HG03039 (cell line): ENCODE measurements at regions not wholly inside any gene's neighbourhood (a gene's known extent, or its start where the extent isn't known, plus 50 kb on each side); places are given as distances from the start of the nearest gene placed in this dataset.
A peak's percentile ranks its signal among the peaks of the same experiment; 100 is the strongest.
"Not testable (repeated sequence)": the region's sequence is repeated elsewhere in the genome, so short reads cannot be mapped to it uniquely, and the experiment has no call there.

Source experiments
- ATAC-seq: cut with Tn5 transposase; IDR thresholded peaks from one replicate; pipeline ENCODE4 v1.9.1; 2021; ENCODE audit warnings: mild to moderate bottlenecking, moderate library complexity; ENCODE audit not compliant: unreplicated experiment

DNA sequence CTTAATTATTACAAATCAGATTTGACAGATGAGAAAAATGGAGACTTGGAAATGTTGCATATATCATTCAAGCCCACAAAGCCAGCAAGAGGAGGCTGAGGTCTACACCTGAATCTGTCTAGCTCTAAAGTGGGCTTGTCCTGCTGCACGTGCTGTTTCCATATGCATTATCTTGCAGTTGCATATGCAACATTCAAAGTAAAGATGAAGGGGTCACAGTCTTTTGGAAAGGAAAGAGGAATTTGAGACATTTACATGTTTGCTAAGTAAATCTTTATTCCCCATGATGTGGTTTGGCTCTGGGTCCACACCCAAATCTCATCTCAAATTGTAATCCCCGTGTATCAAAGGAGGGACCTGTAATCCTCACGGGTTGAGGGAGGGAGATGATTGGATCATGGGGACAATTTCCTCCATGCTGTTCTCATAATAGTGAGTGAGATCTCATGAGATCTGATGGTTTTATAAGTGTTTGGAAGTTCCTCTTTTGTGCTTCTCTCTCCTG lies 98.3 kb downstream of the BACH1 start:
- no peak for ATAC-seq

GRCh38 chr21:29403301-29403700 lies 104.6 kb downstream of the BACH1 start:
- ATAC-seq, result no peak

- ATAC-seq, result no peak
Observed at GRCh38 chr21:29403922-29404538, 105.3 kb downstream of the BACH1 start.

DNA sequence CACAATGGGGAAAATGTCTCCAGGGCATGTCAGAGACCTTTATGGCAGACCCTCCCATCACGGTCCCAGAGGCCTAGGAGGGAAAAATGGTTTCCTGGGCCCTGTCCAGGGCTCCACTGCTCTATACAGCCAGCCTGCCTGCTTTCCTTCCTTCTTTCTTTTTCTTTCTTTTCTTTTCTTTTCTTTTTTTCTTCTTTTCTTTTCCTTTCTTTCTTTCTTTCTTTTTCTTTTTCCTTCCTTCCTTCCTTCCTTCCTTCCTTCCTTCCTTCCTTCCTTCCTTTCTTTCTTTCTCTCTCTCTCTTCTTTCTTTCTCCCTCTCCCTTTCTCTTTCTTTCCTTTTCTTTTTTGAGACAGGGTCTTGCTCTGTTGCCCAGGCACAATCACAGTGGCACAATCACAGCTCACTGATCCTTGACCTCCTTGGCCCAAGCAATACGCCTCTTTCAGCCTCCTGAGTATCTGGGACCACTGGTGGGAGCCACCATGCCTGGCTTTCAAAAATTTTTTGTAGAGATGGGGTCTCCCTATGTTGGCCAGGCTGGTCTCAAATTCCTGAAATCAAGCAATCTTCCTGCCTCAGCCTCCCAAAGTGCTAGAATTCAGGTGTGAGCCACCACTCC lies 106.9 kb downstream of the BACH1 start:
- no peak for ATAC-seq

DNA sequence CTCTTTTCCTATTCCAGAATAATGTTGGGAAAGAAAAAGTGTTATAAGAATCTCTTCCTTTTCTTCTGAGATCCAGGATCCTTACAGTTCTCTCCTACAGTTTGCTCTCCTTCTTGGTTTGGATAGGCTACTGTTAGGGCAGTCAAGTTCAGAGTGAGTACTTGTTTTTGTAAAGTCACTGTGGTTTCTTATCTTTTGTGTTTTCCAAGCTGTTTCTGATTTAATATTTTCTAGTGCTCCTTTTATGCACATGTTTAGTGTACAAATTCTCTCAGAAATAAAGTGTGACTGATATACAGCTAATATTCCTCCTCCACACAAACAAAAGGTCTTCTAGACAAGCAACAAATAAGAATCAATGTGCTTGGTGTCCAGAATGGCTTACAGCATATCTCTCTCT lies 107.7 kb downstream of the BACH1 start:
- no peak for ATAC-seq

DNA sequence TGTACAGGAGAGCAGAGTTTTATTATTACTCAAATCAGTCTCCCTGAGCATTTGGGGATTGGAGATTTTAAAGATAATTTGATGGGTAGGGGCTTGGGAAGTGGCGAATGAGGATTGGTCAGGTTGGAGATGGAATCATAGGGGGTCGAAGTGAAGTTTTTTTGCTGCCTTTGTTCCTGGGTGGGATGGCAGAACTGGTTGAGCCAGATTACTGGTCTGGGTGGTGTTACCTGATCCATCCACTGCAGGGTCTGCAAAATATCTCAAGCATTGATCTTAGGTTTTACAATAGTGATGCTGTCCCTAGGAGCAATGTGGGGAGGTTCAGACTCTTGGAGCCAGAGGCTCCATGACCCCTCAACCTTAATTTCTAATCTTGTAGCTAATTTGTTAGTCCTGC lies 108.8 kb downstream of the BACH1 start:
- ATAC-seq, result no peak

GRCh38 chr21:29413683-29414082 lies 115.0 kb downstream of the BACH1 start:
- ATAC-seq, result no peak

GRCh38 chr21:29416268-29416667 lies 117.5 kb downstream of the BACH1 start:
- no peak for ATAC-seq

DNA sequence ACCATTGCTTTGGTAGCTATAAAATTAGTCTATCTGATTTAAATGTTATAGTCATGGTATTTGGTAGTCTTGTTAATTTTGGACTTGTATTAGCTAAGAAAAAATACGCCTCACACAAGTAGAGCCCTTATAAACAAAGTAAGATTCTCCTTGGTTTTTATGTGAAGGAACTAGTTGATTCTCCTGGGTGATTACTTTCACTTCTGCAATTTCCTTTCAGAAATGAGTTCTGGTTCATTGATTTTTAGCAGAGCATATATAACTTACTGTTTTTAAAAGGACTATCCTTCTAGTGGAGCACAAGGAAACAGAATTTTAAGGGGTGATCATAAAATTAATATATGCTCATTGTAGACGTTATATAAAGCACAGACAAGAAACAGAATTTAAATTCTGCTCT lies 120.1 kb downstream of the BACH1 start:
- ATAC-seq, result peak; percentile 62

DNA sequence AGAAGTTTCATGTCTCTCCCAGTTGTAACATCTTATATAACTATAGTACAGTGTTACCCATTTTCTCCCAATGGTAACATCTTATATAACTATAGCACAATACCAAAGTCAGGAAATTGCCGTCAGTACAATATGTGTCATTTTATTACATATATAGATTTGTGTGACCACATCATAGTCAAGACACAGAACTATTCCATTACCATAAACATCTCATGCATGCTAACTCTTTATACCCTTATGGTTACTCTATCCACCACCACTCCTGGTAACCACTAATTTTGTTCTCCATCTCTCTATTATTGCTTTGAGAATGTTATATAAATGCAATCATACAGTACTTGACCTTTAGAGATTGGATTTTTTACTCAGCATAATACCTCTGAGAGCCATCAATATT lies 120.7 kb downstream of the BACH1 start:
- no peak for ATAC-seq

GRCh38 chr21:29423099-29423870 lies 124.6 kb downstream of the BACH1 start:
- no peak for ATAC-seq

GRCh38 chr21:29424728-29425127 lies 126.0 kb downstream of the BACH1 start:
- no peak for ATAC-seq

- no peak for ATAC-seq
Observed at GRCh38 chr21:29429218-29429617, 130.5 kb downstream of the BACH1 start.

DNA sequence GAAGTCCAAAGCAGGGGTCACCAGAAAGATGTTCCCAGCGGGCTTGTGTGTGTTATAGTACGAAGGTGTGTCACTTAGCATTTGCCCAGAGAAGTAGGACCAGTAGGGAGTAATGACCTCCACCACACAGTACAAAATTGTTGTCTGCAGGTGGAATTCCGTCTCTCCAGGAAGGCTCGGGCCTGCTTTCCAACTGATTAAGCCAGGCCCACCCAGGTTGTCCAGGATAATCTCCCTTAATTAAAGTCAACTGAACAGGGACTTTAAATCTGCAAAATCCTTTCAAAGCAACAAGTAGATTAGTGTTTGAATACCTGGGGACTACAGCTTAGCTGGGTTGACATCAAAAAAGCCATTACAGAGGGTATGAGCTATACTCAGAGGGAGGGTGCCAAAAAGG lies 131.3 kb downstream of the BACH1 start:
- ATAC-seq, result no peak

- ATAC-seq, result no peak
Observed at GRCh38 chr21:29430576-29430975, 131.9 kb downstream of the BACH1 start.

DNA sequence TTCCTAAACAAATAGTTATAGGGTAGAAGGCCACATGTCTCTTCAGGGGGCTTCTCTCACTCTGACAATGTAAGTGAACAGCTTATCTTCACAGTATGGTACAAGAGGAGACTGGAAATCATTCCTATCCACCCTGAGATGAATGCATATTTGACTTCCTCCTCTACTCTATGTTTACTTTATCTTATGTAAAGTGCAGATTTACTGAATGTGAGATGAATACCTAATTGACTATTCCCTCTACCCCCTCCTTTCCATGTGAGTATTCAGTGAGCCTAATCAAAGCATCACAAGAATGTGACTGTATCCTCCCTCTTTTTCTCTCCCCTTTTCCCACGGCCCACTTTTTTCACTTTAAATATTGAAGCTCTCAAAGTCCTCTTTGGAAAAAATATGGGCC lies 132.5 kb downstream of the BACH1 start:
- no peak for ATAC-seq

GRCh38 chr21:29431680-29432079 lies 133.0 kb downstream of the BACH1 start:
- no peak for ATAC-seq

DNA sequence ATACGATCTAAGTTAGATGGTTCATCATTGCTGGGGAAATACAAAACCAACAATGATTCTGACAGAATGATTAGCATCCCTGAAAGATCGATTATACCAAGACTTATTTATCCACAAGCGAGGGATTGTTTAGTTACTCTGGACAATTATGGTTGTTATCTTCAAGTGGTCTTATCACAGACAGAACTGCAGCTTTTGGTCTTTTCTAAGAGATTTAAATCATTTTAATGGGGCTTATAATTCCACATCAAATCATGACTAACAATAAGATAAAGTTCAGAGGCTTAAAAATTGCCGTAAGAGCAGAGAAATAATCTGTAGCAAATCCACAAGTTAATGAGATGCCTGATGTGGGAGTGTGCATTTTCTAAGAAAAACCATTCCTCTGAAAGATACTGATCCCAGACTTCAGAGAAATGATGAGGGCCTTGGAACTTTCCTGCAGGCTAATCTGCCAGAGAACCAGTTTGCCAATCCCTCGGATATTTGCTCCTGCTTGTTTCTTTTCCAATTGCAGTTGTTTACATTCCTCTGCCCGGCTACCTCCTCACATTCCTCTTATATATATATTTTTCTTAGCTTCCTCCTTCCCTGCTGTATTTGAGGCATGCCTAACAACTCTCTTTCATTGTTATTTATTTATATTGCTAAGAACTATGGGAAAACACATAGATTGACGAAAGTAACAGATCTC lies 134.8 kb downstream of the BACH1 start:
- no peak for ATAC-seq

DNA sequence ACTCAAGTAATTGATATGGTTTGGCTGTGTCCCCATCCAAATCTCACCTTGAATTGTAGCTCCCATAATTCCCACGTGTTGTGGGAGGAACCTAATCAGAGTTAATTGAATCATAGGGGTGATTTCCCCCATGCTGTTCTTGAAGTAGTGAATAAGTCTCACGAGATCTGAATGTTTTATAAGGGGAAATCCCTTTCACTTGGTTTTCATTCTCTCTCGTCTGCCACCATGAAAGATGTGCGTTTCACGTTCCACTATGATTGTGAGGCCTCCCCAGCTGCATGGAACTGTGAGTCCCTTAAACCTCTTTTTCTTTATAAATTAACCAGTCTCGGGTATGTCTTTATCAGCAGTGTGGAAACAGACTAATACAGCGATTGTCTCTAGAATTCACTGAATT lies 135.4 kb downstream of the BACH1 start:
- no peak for ATAC-seq

- ATAC-seq, result not testable (repeated sequence)
Observed at GRCh38 chr21:29434982-29435381, 136.3 kb downstream of the BACH1 start.

DNA sequence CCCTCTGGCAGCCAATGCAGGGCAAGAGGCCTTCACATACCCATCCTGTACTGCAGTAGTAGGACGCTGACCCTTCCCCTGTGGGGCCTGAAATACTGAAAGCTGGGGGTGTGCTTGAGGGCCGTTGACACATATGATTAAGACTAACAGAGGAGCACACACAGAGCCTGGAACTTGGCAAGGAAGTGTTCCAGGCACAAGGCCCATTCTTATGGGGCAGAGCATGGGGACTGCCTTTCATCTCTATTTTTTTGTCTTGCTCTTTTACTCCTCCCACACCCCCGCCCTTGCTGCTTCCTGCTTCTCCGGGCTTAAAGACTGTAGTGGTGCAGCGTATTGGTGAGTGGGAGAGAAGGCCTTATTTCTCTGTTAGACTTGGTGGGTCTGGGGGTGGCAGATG lies 137.4 kb downstream of the BACH1 start:
- ATAC-seq, result no peak
